Ascending aorta (tissue), 2 donors: ENCODE measurements at regions not wholly inside any gene's neighbourhood (a gene's known extent, or its start where the extent isn't known, plus 50 kb on each side); places are given as distances from the start of the nearest gene placed in this dataset.
A peak's percentile ranks its signal among the peaks of the same experiment; 100 is the strongest.

ENCODE experiments used
- DNase-seq, 2 donors: peaks; one replicate each; pipeline ENCODE4 v3.0.0-alpha.2; 2019; ENCODE audit warnings: low spot score in 2 of 2
- H3K27ac ChIP-seq, 2 donors: fragments of 200-600 bp; sonication (generic); one replicate each; pipeline ENCODE4 v1.5.1; 2016 to 2017; ENCODE audit warnings: mild to moderate bottlenecking in 1 of 2
- H3K27me3 ChIP-seq: fragments of 200-600 bp; sonication (generic); one replicate; pipeline ENCODE4 v1.5.1; 2017
- H3K36me3 ChIP-seq, 2 donors: fragments of 200-600 bp; sonication (generic); one replicate each; pipeline ENCODE4 v1.5.1; 2016
- H3K4me1 ChIP-seq, 2 donors: fragments of 200-600 bp; sonication (generic); one replicate each; pipeline ENCODE4 v1.5.1; 2016 to 2017; ENCODE audit warnings: mild to moderate bottlenecking in 1 of 2
- H3K4me3 ChIP-seq, 2 donors: fragments of 200-600 bp; sonication (generic); one replicate each; pipeline ENCODE4 v1.5.1; 2016 to 2017; ENCODE audit warnings: mild to moderate bottlenecking in 1 of 2
- H3K9me3 ChIP-seq, 2 donors: fragments of 200-600 bp; sonication (generic); one replicate each; pipeline ENCODE4 v1.5.1; 2016
- intact Hi-C: fragments of 100-400 bp; cut with DNase I; formaldehyde crosslinking; loops from one replicate; pipeline ENCODE4 v1.15.1; 2023
- TF ChIP-seq, protein P1 (sequence below), 3 experiments: fragments of 200-600 bp in 2 of 3; fragments of 450-650 bp in 1 of 3; sonication (generic) in 2 of 3; IDR thresholded peaks; one replicate each; pipeline ENCODE4 v1.5.1; 2016 to 2019; ENCODE audit warnings: antibody characterized with exemption in 3 of 3, mild to moderate bottlenecking in 1 of 3, moderate library complexity in 1 of 3

DNA sequence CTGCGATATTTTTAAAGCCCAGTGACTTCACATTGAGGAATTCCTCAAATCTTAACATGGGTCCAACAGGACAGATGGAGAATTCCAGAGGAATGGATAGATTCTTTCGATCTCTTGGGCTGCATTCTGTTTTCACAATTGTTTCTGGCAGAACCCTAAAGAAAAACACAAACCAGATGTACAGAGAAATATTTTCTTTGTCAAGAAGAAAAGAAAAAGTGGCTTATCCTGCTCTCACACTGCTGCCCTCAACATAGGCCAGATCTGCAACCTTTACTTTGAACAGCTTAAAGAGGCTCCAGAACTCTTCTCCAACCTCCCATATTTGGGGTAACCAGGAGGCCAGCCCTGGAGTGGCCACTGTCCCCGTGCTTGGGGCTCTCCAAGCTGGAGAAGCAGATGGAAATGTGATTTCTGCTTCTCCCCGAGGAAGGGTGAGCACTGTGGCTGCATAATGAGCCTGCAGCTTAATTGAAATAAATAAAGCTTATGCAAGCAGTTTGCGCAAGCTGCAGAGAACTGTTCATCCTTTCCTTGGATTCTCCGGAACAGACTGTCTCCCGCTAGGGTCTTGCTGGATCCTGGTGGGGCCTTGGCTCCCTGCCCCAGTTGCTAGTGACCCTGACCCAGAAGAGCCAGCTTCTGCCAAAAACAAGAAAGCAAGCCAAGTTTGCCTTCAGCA, 453.2 kb upstream of the PROK2 start:
- intact Hi-C loops = no loop called here
- Histone ChIP-seq H3K9me3 (no peaks in the 10 kb centered on the region), H3K4me3 (no peak overlapping the region), H3K36me3 (no peaks in the 10 kb centered on the region), H3K27ac (no peak overlapping the region), H3K4me1 (peaks cover 12 to 31% of the 10 kb centered on the region in 2 donors), H3K27me3 (no peaks in the 10 kb centered on the region)
- TF ChIP-seq, protein P1, sequence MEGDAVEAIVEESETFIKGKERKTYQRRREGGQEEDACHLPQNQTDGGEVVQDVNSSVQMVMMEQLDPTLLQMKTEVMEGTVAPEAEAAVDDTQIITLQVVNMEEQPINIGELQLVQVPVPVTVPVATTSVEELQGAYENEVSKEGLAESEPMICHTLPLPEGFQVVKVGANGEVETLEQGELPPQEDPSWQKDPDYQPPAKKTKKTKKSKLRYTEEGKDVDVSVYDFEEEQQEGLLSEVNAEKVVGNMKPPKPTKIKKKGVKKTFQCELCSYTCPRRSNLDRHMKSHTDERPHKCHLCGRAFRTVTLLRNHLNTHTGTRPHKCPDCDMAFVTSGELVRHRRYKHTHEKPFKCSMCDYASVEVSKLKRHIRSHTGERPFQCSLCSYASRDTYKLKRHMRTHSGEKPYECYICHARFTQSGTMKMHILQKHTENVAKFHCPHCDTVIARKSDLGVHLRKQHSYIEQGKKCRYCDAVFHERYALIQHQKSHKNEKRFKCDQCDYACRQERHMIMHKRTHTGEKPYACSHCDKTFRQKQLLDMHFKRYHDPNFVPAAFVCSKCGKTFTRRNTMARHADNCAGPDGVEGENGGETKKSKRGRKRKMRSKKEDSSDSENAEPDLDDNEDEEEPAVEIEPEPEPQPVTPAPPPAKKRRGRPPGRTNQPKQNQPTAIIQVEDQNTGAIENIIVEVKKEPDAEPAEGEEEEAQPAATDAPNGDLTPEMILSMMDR (IDR thresholded peaks at IDR 0.05) = no peak
- no peak for DNase-seq

DNA sequence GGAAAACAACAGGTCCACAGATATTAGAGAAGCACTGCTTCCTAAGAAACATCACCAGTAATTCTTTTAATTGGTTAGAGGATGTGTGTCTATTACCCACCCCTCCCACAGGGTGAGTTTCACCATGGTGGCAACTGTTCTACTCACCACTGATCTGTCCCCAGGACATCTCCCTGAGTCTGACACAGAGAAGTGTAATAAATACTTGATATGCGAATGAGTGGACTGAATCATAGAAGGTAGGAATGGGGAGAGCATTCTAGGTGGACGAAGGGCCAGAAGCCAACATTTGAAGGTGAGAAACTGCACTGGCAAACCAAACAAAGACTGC, 452.7 kb upstream of the PROK2 start:
- TF ChIP-seq, protein P1 (IDR thresholded peaks at IDR 0.05) = no peak
- H3K4me3 ChIP-seq = no peak overlapping the region
- intact Hi-C loops = no loop called here
- DNase-seq = no peak
- no peaks in the 10 kb centered on the region for H3K9me3 ChIP-seq
- H3K4me1 ChIP-seq = peaks cover 9 to 27% of the 10 kb centered on the region in 2 donors
- no peaks in the 10 kb centered on the region for H3K36me3 ChIP-seq
- no peak overlapping the region for H3K27ac ChIP-seq
- no peaks in the 10 kb centered on the region for H3K27me3 ChIP-seq

DNA sequence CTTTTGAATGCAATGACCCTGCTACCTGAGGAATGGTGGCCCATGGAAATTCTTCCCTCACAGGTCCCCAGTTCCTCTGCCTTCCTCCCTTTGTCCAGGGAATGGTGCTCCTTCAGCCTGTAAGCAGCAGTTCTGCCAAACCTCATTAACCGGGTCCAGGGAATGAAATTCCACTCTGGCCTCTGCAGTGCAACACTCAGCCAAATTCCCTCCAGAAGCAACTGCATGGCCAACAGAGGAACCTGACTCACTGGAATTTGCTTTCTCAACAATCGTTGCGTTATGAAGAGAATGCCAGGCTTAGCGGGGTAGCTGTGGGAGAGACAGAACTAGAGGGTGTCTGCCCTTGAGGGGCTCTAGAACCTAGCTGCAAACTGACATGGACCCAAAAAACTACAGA, 449.4 kb upstream of the PROK2 start:
- intact Hi-C loops = loop anchor here (5.0 kb wide), 1 partner anchor 112 kb away; no protein-coding TSS in a partner anchor
- TF ChIP-seq, protein P1 (IDR thresholded peaks at IDR 0.05) = no peak
- H3K27me3 ChIP-seq = no peaks in the 10 kb centered on the region
- no peaks in the 10 kb centered on the region for H3K9me3 ChIP-seq
- H3K4me1 ChIP-seq = peaks cover 7 to 25% of the 10 kb centered on the region in 2 donors
- H3K4me3 ChIP-seq = no peak overlapping the region
- DNase-seq = peak in 1 of 2 donors; percentile 83
- peak overlapping the region in 1 of 2 donors; percentile 36 for H3K27ac ChIP-seq
- H3K36me3 ChIP-seq = no peaks in the 10 kb centered on the region

DNA sequence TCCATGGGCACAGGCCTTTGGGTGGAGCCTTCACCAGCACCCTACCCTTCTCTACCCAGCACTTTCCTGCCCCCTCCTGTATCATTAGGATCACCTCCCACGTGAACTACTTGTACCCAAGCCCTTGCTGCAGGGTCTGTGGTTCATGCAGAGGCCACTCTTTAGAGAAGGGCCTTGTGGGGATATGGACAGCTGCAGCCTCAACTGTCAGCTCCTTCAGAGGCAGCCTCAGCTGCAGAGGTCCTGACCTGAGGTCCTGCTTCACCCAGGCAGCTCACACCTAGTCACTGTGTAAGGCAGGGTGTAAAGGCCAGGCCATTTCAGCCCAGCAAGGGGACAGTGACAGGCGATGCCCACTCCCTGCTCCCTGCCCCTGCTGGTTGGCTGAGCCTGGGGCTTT, 448.6 kb upstream of the PROK2 start:
- intact Hi-C loops = loop anchor here (5.0 kb wide), 1 partner anchor 111 kb away; no protein-coding TSS in a partner anchor
- DNase-seq = peak in 1 of 2 donors; percentile 50
- no peak overlapping the region for H3K27ac ChIP-seq

GRCh38 chr3:72232777-72233176, 447.8 kb upstream of the PROK2 start:
- H3K4me1 ChIP-seq = peaks cover 7 to 19% of the 10 kb centered on the region in 2 donors
- intact Hi-C loops = loop anchor here (5.0 kb wide), 1 partner anchor 110 kb away; no protein-coding TSS in a partner anchor

More for the DNA sequence above, 448.6 kb upstream of the PROK2 start:
- H3K27me3 ChIP-seq = no peaks in the 10 kb centered on the region
- no peak overlapping the region for H3K4me3 ChIP-seq
- TF ChIP-seq, protein P1 (IDR thresholded peaks at IDR 0.05) = no peak
- no peaks in the 10 kb centered on the region for H3K36me3 ChIP-seq
- H3K4me1 ChIP-seq = peaks cover 7 to 22% of the 10 kb centered on the region in 2 donors
- no peaks in the 10 kb centered on the region for H3K9me3 ChIP-seq

More at GRCh38 chr3:72232777-72233176, 447.8 kb upstream of the PROK2 start:
- Histone ChIP-seq H3K27ac (no peak overlapping the region), H3K27me3 (no peaks in the 10 kb centered on the region), H3K36me3 (no peaks in the 10 kb centered on the region), H3K9me3 (no peaks in the 10 kb centered on the region), H3K4me3 (no peak overlapping the region)
- TF ChIP-seq, protein P1 (IDR thresholded peaks at IDR 0.05) = no peak
- DNase-seq = no peak
